ENCODE measurements at regions not wholly inside any gene's neighbourhood (a gene's known extent, or its start where the extent isn't known, plus 50 kb on each side); places are given as distances from the start of the nearest gene placed in this dataset.

- Mint-ChIP-seq H3K4me3 (no peak overlapping the region), H3K27ac (no peak overlapping the region), H3K27me3 (no peaks in the 10 kb centered on the region), H3K36me3 (ENCODE audit: low read depth) (no peaks in the 10 kb centered on the region), H3K4me1 (no peaks in the 10 kb centered on the region)
- ATAC-seq (no peak), DNase-seq (no peak)
- H3K9me3 ChIP-seq (ENCODE audit: control insufficient read depth, low read length, poor library complexity, severe bottlenecking): peaks cover 2% of the 10 kb centered on the region
Observed at GRCh38 chr1:81689531-81689941, 111.2 kb upstream of the ADGRL2 start.

DNA sequence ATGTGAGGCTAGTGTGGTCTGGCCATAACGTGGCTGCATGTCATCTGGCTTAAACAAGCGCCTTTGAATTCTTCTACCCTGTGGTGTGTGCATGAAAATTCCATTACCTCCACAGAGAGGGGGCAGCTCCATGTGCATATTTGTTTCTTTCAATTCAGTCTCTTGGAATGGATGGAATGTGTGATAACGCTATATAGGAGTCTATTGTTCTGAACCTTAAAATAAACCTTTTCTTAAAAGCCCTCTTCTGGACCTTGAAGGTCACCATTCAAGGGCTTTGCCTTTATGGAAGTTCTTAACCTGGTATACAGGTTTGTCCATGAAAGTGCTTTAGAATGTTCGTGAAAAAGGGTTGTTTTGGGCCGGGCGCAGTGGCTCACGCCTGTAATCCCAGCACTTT lies 118.2 kb upstream of the ADGRL2 start:
- H3K9me3 ChIP-seq (ENCODE audit: control insufficient read depth, low read length, poor library complexity, severe bottlenecking): no peaks in the 10 kb centered on the region
- no peak for ATAC-seq
- no peak overlapping the region for H3K27ac Mint-ChIP-seq
- H3K36me3 Mint-ChIP-seq (ENCODE audit: low read depth): no peaks in the 10 kb centered on the region
- H3K27me3 Mint-ChIP-seq: no peaks in the 10 kb centered on the region
- H3K4me1 Mint-ChIP-seq: no peaks in the 10 kb centered on the region
- no peak overlapping the region for H3K4me3 Mint-ChIP-seq
- DNase-seq: no peak

DNA sequence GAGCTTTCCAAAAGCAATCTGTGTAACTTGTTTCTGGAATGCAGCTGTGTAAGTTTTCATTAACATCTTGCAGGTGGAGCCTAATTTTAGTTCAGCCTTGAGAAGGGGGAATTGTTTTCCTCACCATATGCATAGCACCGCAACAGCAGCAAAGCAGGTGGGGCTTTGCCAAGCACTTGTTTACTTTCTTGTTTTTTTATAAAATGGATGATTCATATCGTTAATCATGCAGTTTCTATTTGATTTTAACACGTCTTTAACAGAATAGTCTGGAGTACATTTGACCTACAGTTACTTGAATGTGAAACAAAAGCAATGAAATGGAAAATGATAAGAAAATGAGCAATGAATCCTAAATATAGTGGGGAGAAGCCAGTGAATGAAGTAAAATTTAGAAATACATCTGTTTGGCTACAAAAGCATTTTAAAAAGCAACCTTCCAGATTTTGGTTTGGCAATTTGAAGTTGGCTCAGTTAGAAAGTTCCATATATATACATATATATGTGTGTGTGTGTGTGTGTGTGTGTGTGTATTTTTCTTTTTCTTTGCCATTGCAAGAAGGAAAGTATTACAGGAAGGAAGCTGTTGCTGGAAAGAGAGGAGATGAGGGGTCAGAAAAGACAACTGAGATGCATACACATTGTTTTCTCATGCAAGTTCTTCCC lies 119.0 kb upstream of the ADGRL2 start:
- no peaks in the 10 kb centered on the region for H3K9me3 ChIP-seq (ENCODE audit: control insufficient read depth, low read length, poor library complexity, severe bottlenecking)
- Mint-ChIP-seq H3K4me1 (no peaks in the 10 kb centered on the region), H3K4me3 (no peak overlapping the region), H3K36me3 (ENCODE audit: low read depth) (no peaks in the 10 kb centered on the region), H3K27ac (no peak overlapping the region), H3K27me3 (no peaks in the 10 kb centered on the region)
- ATAC-seq: no peak
- DNase-seq: no peak

- no peaks in the 10 kb centered on the region for H3K9me3 ChIP-seq (ENCODE audit: control insufficient read depth, low read length, poor library complexity, severe bottlenecking)
- H3K27me3 Mint-ChIP-seq: no peaks in the 10 kb centered on the region
- no peak overlapping the region for H3K27ac Mint-ChIP-seq
- H3K36me3 Mint-ChIP-seq (ENCODE audit: low read depth): no peaks in the 10 kb centered on the region
- H3K4me3 Mint-ChIP-seq: no peak overlapping the region
- H3K4me1 Mint-ChIP-seq: no peaks in the 10 kb centered on the region
- ATAC-seq (no peak), DNase-seq (no peak)
Observed at GRCh38 chr1:81681114-81681513, 119.6 kb upstream of the ADGRL2 start.

DNA sequence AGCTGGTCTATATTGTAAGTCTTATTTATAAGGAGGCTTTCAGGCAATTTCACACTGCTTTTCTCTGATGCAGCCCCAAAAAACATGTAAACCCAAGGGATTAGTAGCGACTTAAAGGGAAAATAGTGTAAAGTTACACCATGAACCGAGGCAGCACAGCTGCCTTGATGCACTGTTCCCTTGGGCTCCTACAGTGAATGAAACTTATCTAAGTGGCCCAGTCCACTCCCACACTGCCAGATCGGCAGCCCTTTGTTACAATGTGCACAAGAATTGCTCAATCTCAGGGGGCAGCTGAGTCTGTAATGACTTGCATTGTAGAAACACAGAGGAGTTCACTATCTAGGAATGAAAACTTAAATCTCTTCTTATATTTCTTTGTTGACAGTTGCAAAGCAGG lies 120.8 kb upstream of the ADGRL2 start:
- no peak overlapping the region for H3K4me3 Mint-ChIP-seq
- H3K4me1 Mint-ChIP-seq: no peaks in the 10 kb centered on the region

GRCh38 chr1:81678779-81679178 lies 122.0 kb upstream of the ADGRL2 start:
- Mint-ChIP-seq H3K27ac (no peak overlapping the region), H3K27me3 (no peaks in the 10 kb centered on the region), H3K4me3 (no peak overlapping the region), H3K4me1 (no peaks in the 10 kb centered on the region), H3K36me3 (ENCODE audit: low read depth) (no peaks in the 10 kb centered on the region)
- DNase-seq (no peak), ATAC-seq (no peak)
- H3K9me3 ChIP-seq (ENCODE audit: control insufficient read depth, low read length, poor library complexity, severe bottlenecking): no peaks in the 10 kb centered on the region

More for the DNA sequence above, 120.8 kb upstream of the ADGRL2 start:
- H3K27me3 Mint-ChIP-seq: no peaks in the 10 kb centered on the region
- no peak for DNase-seq
- ATAC-seq: no peak
- H3K27ac Mint-ChIP-seq: no peak overlapping the region
- H3K9me3 ChIP-seq (ENCODE audit: control insufficient read depth, low read length, poor library complexity, severe bottlenecking): no peaks in the 10 kb centered on the region
- no peaks in the 10 kb centered on the region for H3K36me3 Mint-ChIP-seq (ENCODE audit: low read depth)

DNA sequence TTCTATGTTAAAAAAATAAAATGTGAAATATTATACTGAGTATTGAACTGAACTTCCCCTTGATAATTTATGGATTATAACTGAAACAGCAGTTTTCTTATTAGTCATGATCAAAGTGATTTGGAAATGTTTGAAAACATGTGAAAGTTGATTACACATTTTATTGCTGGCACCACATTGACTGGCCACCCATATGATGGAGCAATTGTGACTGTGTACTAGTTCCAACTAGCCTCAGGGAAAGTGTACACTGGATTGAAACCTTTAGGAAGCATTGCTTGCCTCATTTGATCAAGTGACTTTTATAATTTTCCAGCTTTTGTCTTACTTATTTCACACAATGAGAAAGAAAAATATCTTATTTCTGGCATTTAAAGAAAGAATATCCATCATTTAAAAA lies 128.0 kb upstream of the ADGRL2 start:
- DNase-seq (no peak), ATAC-seq (no peak)
- H3K27ac Mint-ChIP-seq: no peak overlapping the region
- no peaks in the 10 kb centered on the region for H3K36me3 Mint-ChIP-seq (ENCODE audit: low read depth)
- H3K9me3 ChIP-seq (ENCODE audit: control insufficient read depth, low read length, poor library complexity, severe bottlenecking): no peaks in the 10 kb centered on the region
- H3K27me3 Mint-ChIP-seq: no peaks in the 10 kb centered on the region
- H3K4me3 Mint-ChIP-seq: no peak overlapping the region
- no peaks in the 10 kb centered on the region for H3K4me1 Mint-ChIP-seq

DNA sequence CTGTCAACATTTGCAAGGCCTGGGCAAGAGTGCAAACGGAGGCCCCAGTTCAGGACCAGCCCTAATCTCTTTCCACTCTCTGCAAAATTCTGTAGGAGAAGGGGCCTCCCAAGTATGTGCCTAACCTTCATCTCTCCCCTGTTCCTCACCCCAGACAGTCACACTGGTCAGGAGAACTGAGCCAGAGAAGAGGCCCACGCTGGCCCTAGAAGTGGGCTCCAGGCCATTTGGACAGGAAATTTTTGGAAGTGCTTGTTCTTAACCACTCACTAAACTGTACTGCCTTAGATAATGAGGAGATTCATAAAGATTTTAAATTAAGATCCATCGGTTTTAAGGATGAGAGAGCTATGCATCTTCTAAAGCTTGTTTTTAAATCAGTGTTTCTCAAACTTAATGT lies 129.7 kb upstream of the ADGRL2 start:
- ATAC-seq: no peak
- no peaks in the 10 kb centered on the region for H3K27me3 Mint-ChIP-seq
- no peaks in the 10 kb centered on the region for H3K36me3 Mint-ChIP-seq (ENCODE audit: low read depth)

GRCh38 chr1:81670286-81670685 lies 130.4 kb upstream of the ADGRL2 start:
- H3K27ac Mint-ChIP-seq: no peak overlapping the region
- no peaks in the 10 kb centered on the region for H3K27me3 Mint-ChIP-seq
- H3K4me3 Mint-ChIP-seq: no peak overlapping the region
- no peaks in the 10 kb centered on the region for H3K9me3 ChIP-seq (ENCODE audit: control insufficient read depth, low read length, poor library complexity, severe bottlenecking)
- ATAC-seq (no peak), DNase-seq (no peak)
- H3K36me3 Mint-ChIP-seq (ENCODE audit: low read depth): no peaks in the 10 kb centered on the region
- no peaks in the 10 kb centered on the region for H3K4me1 Mint-ChIP-seq

More for the DNA sequence above, 129.7 kb upstream of the ADGRL2 start:
- Mint-ChIP-seq H3K4me1 (no peaks in the 10 kb centered on the region), H3K27ac (no peak overlapping the region), H3K4me3 (no peak overlapping the region)
- no peaks in the 10 kb centered on the region for H3K9me3 ChIP-seq (ENCODE audit: control insufficient read depth, low read length, poor library complexity, severe bottlenecking)
- no peak for DNase-seq

- Mint-ChIP-seq H3K4me1 (no peaks in the 10 kb centered on the region), H3K36me3 (ENCODE audit: low read depth) (no peaks in the 10 kb centered on the region), H3K27ac (no peak overlapping the region), H3K27me3 (no peaks in the 10 kb centered on the region), H3K4me3 (no peak overlapping the region)
- no peaks in the 10 kb centered on the region for H3K9me3 ChIP-seq (ENCODE audit: control insufficient read depth, low read length, poor library complexity, severe bottlenecking)
- no peak for DNase-seq
- ATAC-seq: no peak
Observed at GRCh38 chr1:81666586-81666985, 134.1 kb upstream of the ADGRL2 start.

GRCh38 chr1:81664341-81664740 lies 136.4 kb upstream of the ADGRL2 start:
- Mint-ChIP-seq H3K4me1 (no peaks in the 10 kb centered on the region), H3K36me3 (ENCODE audit: low read depth) (no peaks in the 10 kb centered on the region), H3K27me3 (no peaks in the 10 kb centered on the region), H3K27ac (no peak overlapping the region), H3K4me3 (no peak overlapping the region)
- ATAC-seq (no peak), DNase-seq (no peak)
- H3K9me3 ChIP-seq (ENCODE audit: control insufficient read depth, low read length, poor library complexity, severe bottlenecking): no peaks in the 10 kb centered on the region

DNA sequence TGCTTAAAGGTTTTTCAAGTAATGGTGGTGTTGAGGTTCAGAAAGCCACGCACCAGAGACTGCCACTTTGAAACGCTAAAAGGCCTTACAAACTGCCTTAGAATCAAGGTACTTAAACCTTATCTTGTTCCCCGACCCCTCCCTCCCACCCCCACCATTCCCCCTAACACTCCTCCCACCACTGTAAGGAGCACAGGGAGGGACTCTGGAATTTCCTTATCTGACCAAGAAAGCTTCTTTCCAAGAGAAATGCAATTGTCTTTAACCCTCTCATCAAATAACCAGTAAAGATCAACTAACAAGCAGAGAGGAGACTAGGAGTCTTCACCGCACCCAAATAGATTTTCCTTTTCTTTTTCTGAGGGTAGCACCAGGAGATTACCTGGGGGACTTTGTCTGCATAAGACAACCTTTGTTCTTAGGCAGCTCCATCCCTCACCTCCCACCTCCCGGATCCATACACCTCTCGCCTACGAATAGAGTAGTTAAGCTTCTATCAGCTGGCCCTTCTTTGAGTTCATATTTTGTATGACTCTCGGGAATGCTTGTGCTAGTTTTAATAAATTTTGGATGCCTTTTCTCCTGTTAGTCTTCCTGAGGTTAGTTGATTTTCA lies 137.7 kb upstream of the ADGRL2 start:
- Mint-ChIP-seq H3K27me3 (no peaks in the 10 kb centered on the region), H3K27ac (no peak overlapping the region), H3K4me3 (no peak overlapping the region), H3K4me1 (no peaks in the 10 kb centered on the region), H3K36me3 (ENCODE audit: low read depth) (no peaks in the 10 kb centered on the region)
- H3K9me3 ChIP-seq (ENCODE audit: control insufficient read depth, low read length, poor library complexity, severe bottlenecking): no peaks in the 10 kb centered on the region
- DNase-seq (no peak), ATAC-seq (no peak)

DNA sequence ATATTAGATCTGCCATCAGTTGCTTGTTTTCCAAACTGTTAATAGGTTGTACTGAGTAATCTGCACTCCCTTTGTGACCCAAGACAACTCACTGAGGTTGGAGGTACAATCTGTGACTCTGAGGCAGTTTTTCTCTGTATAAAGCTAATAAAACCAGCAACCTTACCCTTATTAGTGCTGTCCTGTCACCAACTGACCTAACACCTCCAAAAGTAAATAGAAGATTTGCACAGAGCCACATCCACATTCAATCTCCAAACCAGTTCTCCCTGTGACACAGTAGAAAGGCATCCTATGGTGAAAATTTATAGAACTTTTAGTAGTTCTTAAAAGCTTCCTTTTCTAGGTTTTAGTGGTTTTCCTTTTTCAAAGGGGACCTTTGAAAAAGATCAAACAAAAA lies 140.4 kb upstream of the ADGRL2 start:
- ATAC-seq: no peak
- H3K36me3 Mint-ChIP-seq (ENCODE audit: low read depth): no peaks in the 10 kb centered on the region
- H3K27ac Mint-ChIP-seq: no peak overlapping the region
- no peak overlapping the region for H3K4me3 Mint-ChIP-seq
- DNase-seq: no peak
- H3K4me1 Mint-ChIP-seq: no peaks in the 10 kb centered on the region
- H3K27me3 Mint-ChIP-seq: no peaks in the 10 kb centered on the region
- H3K9me3 ChIP-seq (ENCODE audit: control insufficient read depth, low read length, poor library complexity, severe bottlenecking): no peaks in the 10 kb centered on the region

- Mint-ChIP-seq H3K27ac (no peak overlapping the region), H3K36me3 (ENCODE audit: low read depth) (no peaks in the 10 kb centered on the region), H3K27me3 (no peaks in the 10 kb centered on the region), H3K4me3 (no peak overlapping the region), H3K4me1 (no peaks in the 10 kb centered on the region)
- ATAC-seq: no peak
- no peak for DNase-seq
- H3K9me3 ChIP-seq (ENCODE audit: control insufficient read depth, low read length, poor library complexity, severe bottlenecking): no peaks in the 10 kb centered on the region
Observed at GRCh38 chr1:81654657-81655056, 146.1 kb upstream of the ADGRL2 start.
